ENCODE measurements at regions not wholly inside any gene's neighbourhood (a gene's known extent, or its start where the extent isn't known, plus 50 kb on each side); places are given as distances from the start of the nearest gene placed in this dataset.

GRCh38 chr5:67748165-67748690 lies 467.3 kb upstream of the PIK3R1 start:
- TF ChIP-seq, protein P1, sequence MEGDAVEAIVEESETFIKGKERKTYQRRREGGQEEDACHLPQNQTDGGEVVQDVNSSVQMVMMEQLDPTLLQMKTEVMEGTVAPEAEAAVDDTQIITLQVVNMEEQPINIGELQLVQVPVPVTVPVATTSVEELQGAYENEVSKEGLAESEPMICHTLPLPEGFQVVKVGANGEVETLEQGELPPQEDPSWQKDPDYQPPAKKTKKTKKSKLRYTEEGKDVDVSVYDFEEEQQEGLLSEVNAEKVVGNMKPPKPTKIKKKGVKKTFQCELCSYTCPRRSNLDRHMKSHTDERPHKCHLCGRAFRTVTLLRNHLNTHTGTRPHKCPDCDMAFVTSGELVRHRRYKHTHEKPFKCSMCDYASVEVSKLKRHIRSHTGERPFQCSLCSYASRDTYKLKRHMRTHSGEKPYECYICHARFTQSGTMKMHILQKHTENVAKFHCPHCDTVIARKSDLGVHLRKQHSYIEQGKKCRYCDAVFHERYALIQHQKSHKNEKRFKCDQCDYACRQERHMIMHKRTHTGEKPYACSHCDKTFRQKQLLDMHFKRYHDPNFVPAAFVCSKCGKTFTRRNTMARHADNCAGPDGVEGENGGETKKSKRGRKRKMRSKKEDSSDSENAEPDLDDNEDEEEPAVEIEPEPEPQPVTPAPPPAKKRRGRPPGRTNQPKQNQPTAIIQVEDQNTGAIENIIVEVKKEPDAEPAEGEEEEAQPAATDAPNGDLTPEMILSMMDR (conservative IDR thresholded peaks at IDR 0.05): no peak
- TF ChIP-seq EZH2 (IDR thresholded peaks at IDR 0.05; ENCODE audit: low read depth): no peak
